ENCODE measurements at regions not wholly inside any gene's neighbourhood (a gene's known extent, or its start where the extent isn't known, plus 50 kb on each side); places are given as distances from the start of the nearest gene placed in this dataset.

DNA sequence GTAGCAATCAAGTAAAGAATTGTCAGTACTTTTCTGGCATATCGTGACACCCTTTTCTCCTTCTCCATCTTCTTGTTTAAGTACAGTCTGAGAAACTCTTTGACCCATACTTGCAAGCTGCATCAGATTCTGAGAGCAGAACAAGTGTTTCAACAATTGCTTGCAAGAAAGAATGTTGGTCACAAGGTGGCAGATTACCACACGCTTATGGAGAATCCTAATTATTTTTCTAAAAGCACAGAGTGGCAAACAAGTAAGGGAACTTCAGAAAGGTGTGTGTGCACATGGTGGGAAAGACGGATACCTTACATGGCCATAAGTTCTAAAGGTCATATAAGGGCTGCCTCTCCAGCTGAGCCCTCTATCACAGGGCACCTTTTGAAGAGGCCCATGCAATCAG lies 136.4 kb upstream of the FGF13 start:
- no peaks in the 10 kb centered on the region for H3K27me3 ChIP-seq (ENCODE audit: insufficient read depth)
- no peak overlapping the region for H3K27ac ChIP-seq (ENCODE audit: low read depth)
- ATAC-seq, result no peak
- no peaks in the 10 kb centered on the region for H3K4me1 Mint-ChIP-seq
- no peaks in the 10 kb centered on the region for H3K79me2 ChIP-seq (replicated peaks; ENCODE audit: insufficient read depth)
- H3K9me2 ChIP-seq (ENCODE audit: insufficient read depth), result no peaks in the 10 kb centered on the region
- no peaks in the 10 kb centered on the region for H3K9me3 Mint-ChIP-seq
- TF ChIP-seq, protein P1, sequence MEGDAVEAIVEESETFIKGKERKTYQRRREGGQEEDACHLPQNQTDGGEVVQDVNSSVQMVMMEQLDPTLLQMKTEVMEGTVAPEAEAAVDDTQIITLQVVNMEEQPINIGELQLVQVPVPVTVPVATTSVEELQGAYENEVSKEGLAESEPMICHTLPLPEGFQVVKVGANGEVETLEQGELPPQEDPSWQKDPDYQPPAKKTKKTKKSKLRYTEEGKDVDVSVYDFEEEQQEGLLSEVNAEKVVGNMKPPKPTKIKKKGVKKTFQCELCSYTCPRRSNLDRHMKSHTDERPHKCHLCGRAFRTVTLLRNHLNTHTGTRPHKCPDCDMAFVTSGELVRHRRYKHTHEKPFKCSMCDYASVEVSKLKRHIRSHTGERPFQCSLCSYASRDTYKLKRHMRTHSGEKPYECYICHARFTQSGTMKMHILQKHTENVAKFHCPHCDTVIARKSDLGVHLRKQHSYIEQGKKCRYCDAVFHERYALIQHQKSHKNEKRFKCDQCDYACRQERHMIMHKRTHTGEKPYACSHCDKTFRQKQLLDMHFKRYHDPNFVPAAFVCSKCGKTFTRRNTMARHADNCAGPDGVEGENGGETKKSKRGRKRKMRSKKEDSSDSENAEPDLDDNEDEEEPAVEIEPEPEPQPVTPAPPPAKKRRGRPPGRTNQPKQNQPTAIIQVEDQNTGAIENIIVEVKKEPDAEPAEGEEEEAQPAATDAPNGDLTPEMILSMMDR (conservative IDR thresholded peaks at IDR 0.05; ENCODE audit: low read depth in 2 of 2), result peak; percentile 19 to 42; a peak in 3 of 4 replicates
- no peak for TF ChIP-seq POLR2AphosphoS5 (IDR thresholded peaks at IDR 0.05; ENCODE audit: low read depth)
- no peak overlapping the region for H3K4me2 ChIP-seq
- no peak overlapping the region for H3K4me3 ChIP-seq
- peak; percentile 2 for DNase-seq (ENCODE audit: low spot score)
- no peaks in the 10 kb centered on the region for H3K36me3 ChIP-seq (ENCODE audit: insufficient read depth)
- no peak overlapping the region for H2AFZ ChIP-seq
- no peak overlapping the region for H3K4me3 Mint-ChIP-seq
- no peaks in the 10 kb centered on the region for H3F3A ChIP-seq (replicated peaks; ENCODE audit: low read depth)
- no peaks in the 10 kb centered on the region for H4K20me1 ChIP-seq (replicated peaks; ENCODE audit: insufficient read depth)
- no peaks in the 10 kb centered on the region for H3K4me1 ChIP-seq (ENCODE audit: insufficient read depth)
- peaks cover 2% of the 10 kb centered on the region for H3K27me3 Mint-ChIP-seq (ENCODE audit: insufficient read depth, low read depth, poor library complexity)
- H3K27ac Mint-ChIP-seq, result no peak overlapping the region
- H3K36me3 Mint-ChIP-seq (ENCODE audit: low read depth), result no peaks in the 10 kb centered on the region

GRCh38 chrX:138845786-138846185 lies 134.3 kb upstream of the FGF13 start:
- H3K9me3 Mint-ChIP-seq, result no peaks in the 10 kb centered on the region
- no peaks in the 10 kb centered on the region for H3K36me3 Mint-ChIP-seq (ENCODE audit: low read depth)
- Histone ChIP-seq H3K27me3 (ENCODE audit: insufficient read depth) (no peaks in the 10 kb centered on the region), H3K4me1 (ENCODE audit: insufficient read depth) (no peaks in the 10 kb centered on the region), H3K79me2 (replicated peaks; ENCODE audit: insufficient read depth) (no peaks in the 10 kb centered on the region), H3K9me2 (ENCODE audit: insufficient read depth) (no peaks in the 10 kb centered on the region), H3K4me2 (no peak overlapping the region), H3K36me3 (ENCODE audit: insufficient read depth) (no peaks in the 10 kb centered on the region), H2AFZ (no peak overlapping the region), H3K27ac (ENCODE audit: low read depth) (no peak overlapping the region), H3K4me3 (no peak overlapping the region), H3F3A (replicated peaks; ENCODE audit: low read depth) (no peaks in the 10 kb centered on the region), H4K20me1 (replicated peaks; ENCODE audit: insufficient read depth) (no peaks in the 10 kb centered on the region)
- no peak overlapping the region for H3K27ac Mint-ChIP-seq
- ATAC-seq (no peak), DNase-seq (ENCODE audit: low spot score) (no peak)
- H3K4me1 Mint-ChIP-seq, result no peaks in the 10 kb centered on the region
- peaks cover 2% of the 10 kb centered on the region for H3K27me3 Mint-ChIP-seq (ENCODE audit: insufficient read depth, low read depth, poor library complexity)
- TF ChIP-seq ZNF331 (CRISPR knock-in tag; IDR thresholded peaks at IDR 0.05; ENCODE audit: low read depth) (no peak), NANOG (IDR thresholded peaks at IDR 0.05; ENCODE audit: borderline replicate concordance) (no peak), JUNB (IDR thresholded peaks at IDR 0.05; ENCODE audit: unreplicated experiment) (no peak), ZNF462 (CRISPR knock-in tag; IDR thresholded peaks at IDR 0.05) (no peak), ZNF114 (CRISPR knock-in tag; IDR thresholded peaks at IDR 0.05) (no peak), STAT1 (IDR thresholded peaks at IDR 0.05; ENCODE audit: unreplicated experiment) (no peak)
- TF ChIP-seq, protein P2, sequence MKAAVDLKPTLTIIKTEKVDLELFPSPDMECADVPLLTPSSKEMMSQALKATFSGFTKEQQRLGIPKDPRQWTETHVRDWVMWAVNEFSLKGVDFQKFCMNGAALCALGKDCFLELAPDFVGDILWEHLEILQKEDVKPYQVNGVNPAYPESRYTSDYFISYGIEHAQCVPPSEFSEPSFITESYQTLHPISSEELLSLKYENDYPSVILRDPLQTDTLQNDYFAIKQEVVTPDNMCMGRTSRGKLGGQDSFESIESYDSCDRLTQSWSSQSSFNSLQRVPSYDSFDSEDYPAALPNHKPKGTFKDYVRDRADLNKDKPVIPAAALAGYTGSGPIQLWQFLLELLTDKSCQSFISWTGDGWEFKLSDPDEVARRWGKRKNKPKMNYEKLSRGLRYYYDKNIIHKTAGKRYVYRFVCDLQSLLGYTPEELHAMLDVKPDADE (IDR thresholded peaks at IDR 0.05), result no peak
- TF ChIP-seq, protein P1 (conservative IDR thresholded peaks at IDR 0.05; ENCODE audit: low read depth in 2 of 2), result no peak
- H3K4me3 Mint-ChIP-seq, result no peak overlapping the region
